Astrocyte (in vitro differentiated cells and primary cell): ENCODE measurements at regions not wholly inside any gene's neighbourhood (a gene's known extent, or its start where the extent isn't known, plus 50 kb on each side); places are given as distances from the start of the nearest gene placed in this dataset.

Source experiments
- DNase-seq: peaks from one replicate; pipeline ENCODE4 v3.0.0-alpha.2; 2010; ENCODE audit warnings: low read depth
- FAIRE-seq: peaks from 2 replicates; lab custom pipeline; 2011; peaks lifted over from hg19 to GRCh38; lab: Jason Lieb, UNC
- H2AFZ ChIP-seq: 2 replicates; pipeline ENCODE4 v1.6.0; 2012; ENCODE audit warnings: low read depth, low read length, inconsistent platforms
- H3K27ac ChIP-seq: 2 replicates; pipeline ENCODE4 v1.5.1; 2011; ENCODE audit warnings: low read depth, low read length, inconsistent platforms
- H3K27me3 ChIP-seq: 2 replicates; pipeline ENCODE4 v1.6.0; 2011; ENCODE audit warnings: low read length, inconsistent platforms; ENCODE audit not compliant: insufficient read depth
- H3K36me3 ChIP-seq: 2 replicates; pipeline ENCODE4 v1.5.1; 2011; ENCODE audit warnings: low read length, inconsistent platforms; ENCODE audit not compliant: insufficient read depth
- H3K4me1 ChIP-seq: 2 replicates; pipeline ENCODE4 v1.5.1; 2011; ENCODE audit warnings: low read length, inconsistent platforms; ENCODE audit not compliant: insufficient read depth
- H3K4me2 ChIP-seq: 2 replicates; pipeline ENCODE4 v1.6.0; 2012; ENCODE audit warnings: low read length, inconsistent platforms
- H3K4me3 ChIP-seq: 2 replicates; pipeline ENCODE4 v1.5.1; 2011; ENCODE audit warnings: low read depth, mild to moderate bottlenecking, low read length, inconsistent platforms; ENCODE audit not compliant: insufficient read depth
- H3K79me2 ChIP-seq: 2 replicates; pipeline ENCODE4 v1.6.0; 2012; ENCODE audit warnings: mild to moderate bottlenecking, low read length, inconsistent platforms; ENCODE audit not compliant: insufficient read depth
- H3K9ac ChIP-seq: 2 replicates; pipeline ENCODE4 v1.6.0; 2012; ENCODE audit warnings: mild to moderate bottlenecking, low read length, inconsistent platforms
- H3K9me3 ChIP-seq: 2 replicates; pipeline ENCODE4 v1.5.1; 2012; ENCODE audit warnings: low read depth, mild to moderate bottlenecking, low read length, inconsistent platforms; ENCODE audit not compliant: insufficient read depth
- H4K20me1 ChIP-seq: 2 replicates; pipeline ENCODE4 v1.6.0; 2012; ENCODE audit warnings: low read length, inconsistent platforms; ENCODE audit not compliant: insufficient read depth
- H3K27ac Mint-ChIP-seq: one replicate; pipeline ENCODE4 v1.8.0; 2021; ENCODE audit warnings: mild to moderate bottlenecking, mixed read lengths; ENCODE audit not compliant: unreplicated experiment
- H3K27me3 Mint-ChIP-seq: one replicate; pipeline ENCODE4 v1.8.0; 2021; ENCODE audit warnings: low read depth, mixed read lengths; ENCODE audit not compliant: unreplicated experiment
- H3K36me3 Mint-ChIP-seq: one replicate; pipeline ENCODE4 v1.8.0; 2021; ENCODE audit warnings: low read depth, mixed read lengths; ENCODE audit not compliant: unreplicated experiment
- H3K4me1 Mint-ChIP-seq: one replicate; pipeline ENCODE4 v1.8.0; 2021; ENCODE audit warnings: low read depth, mixed read lengths; ENCODE audit not compliant: unreplicated experiment
- H3K4me3 Mint-ChIP-seq: one replicate; pipeline ENCODE4 v1.8.0; 2021; ENCODE audit warnings: mild to moderate bottlenecking, moderate library complexity, mixed read lengths; ENCODE audit not compliant: unreplicated experiment
- H3K9me3 Mint-ChIP-seq: one replicate; pipeline ENCODE4 v1.8.0; 2021; ENCODE audit warnings: mild to moderate bottlenecking, mixed read lengths; ENCODE audit not compliant: unreplicated experiment
- CTCF ChIP-seq: IDR thresholded peaks from 2 replicates; pipeline ENCODE4 v1.5.1; 2011; ENCODE audit warnings: low read depth, mild to moderate bottlenecking, inconsistent platforms, low read length, moderate library complexity; ENCODE audit not compliant: insufficient read depth
- EZH2 ChIP-seq: IDR thresholded peaks from 2 replicates; pipeline ENCODE4 v1.6.1; 2012; ENCODE audit warnings: mild to moderate bottlenecking, low read length, inconsistent platforms; ENCODE audit not compliant: insufficient read depth

GRCh38 chr17:77436058-77436442 is 295.3 kb downstream of the SEC14L1 start:
- peak overlapping the region; percentile 14 for H3K4me3 Mint-ChIP-seq
- H3K27me3 ChIP-seq: no peaks in the 10 kb centered on the region
- H3K9ac ChIP-seq: peak overlapping the region; percentile 7
- no peaks in the 10 kb centered on the region for H3K9me3 ChIP-seq
- no peaks in the 10 kb centered on the region for H3K27me3 Mint-ChIP-seq
- no peak overlapping the region for H3K27ac ChIP-seq
- H3K36me3 ChIP-seq: no peaks in the 10 kb centered on the region
- peaks cover 87% of the 10 kb centered on the region for H4K20me1 ChIP-seq
- peaks cover 97% of the 10 kb centered on the region for H3K79me2 ChIP-seq
- TF ChIP-seq CTCF: no peak
- TF ChIP-seq EZH2: no peak
- H3K36me3 Mint-ChIP-seq: peaks cover 2% of the 10 kb centered on the region
- no peak overlapping the region for H3K4me3 ChIP-seq
- peaks cover 34% of the 10 kb centered on the region for H3K4me1 Mint-ChIP-seq
- FAIRE-seq (peak; percentile 5), DNase-seq (peak; percentile 43)
- H2AFZ ChIP-seq: no peak overlapping the region
- no peak overlapping the region for H3K27ac Mint-ChIP-seq
- peaks cover 50% of the 10 kb centered on the region for H3K4me1 ChIP-seq
- peak overlapping the region; percentile 68 for H3K4me2 ChIP-seq
- H3K9me3 Mint-ChIP-seq: no peaks in the 10 kb centered on the region

- no peak overlapping the region for H2AFZ ChIP-seq
- no peak overlapping the region for H3K27ac Mint-ChIP-seq
- no peaks in the 10 kb centered on the region for H3K9me3 Mint-ChIP-seq
- no peaks in the 10 kb centered on the region for H3K36me3 ChIP-seq
- H3K27me3 ChIP-seq: no peaks in the 10 kb centered on the region
- peaks cover 91% of the 10 kb centered on the region for H4K20me1 ChIP-seq
- no peak overlapping the region for H3K4me3 Mint-ChIP-seq
- H3K27me3 Mint-ChIP-seq: no peaks in the 10 kb centered on the region
- H3K36me3 Mint-ChIP-seq: peaks cover 2% of the 10 kb centered on the region
- H3K79me2 ChIP-seq: peaks cover 97% of the 10 kb centered on the region
- H3K9me3 ChIP-seq: no peaks in the 10 kb centered on the region
- H3K4me1 Mint-ChIP-seq: peaks cover 36% of the 10 kb centered on the region
- H3K27ac ChIP-seq: no peak overlapping the region
- H3K9ac ChIP-seq: peak overlapping the region; percentile 59
- H3K4me2 ChIP-seq: peak overlapping the region; percentile 68
- FAIRE-seq: no peak
- H3K4me3 ChIP-seq: no peak overlapping the region
- no peak for DNase-seq
- TF ChIP-seq CTCF: no peak
- no peak for TF ChIP-seq EZH2
- H3K4me1 ChIP-seq: peaks cover 50% of the 10 kb centered on the region
Measured at GRCh38 chr17:77436481-77436880, 295.7 kb downstream of the SEC14L1 start.

GRCh38 chr17:77437017-77437416 is 296.2 kb downstream of the SEC14L1 start:
- Histone ChIP-seq H3K27me3 (no peaks in the 10 kb centered on the region), H3K9me3 (no peaks in the 10 kb centered on the region), H2AFZ (no peak overlapping the region), H3K4me2 (peak overlapping the region; percentile 68), H3K27ac (no peak overlapping the region), H3K79me2 (peaks cover 97% of the 10 kb centered on the region), H3K4me3 (no peak overlapping the region), H4K20me1 (peaks cover 97% of the 10 kb centered on the region), H3K36me3 (no peaks in the 10 kb centered on the region), H3K4me1 (peaks cover 50% of the 10 kb centered on the region), H3K9ac (peak overlapping the region; percentile 59)
- FAIRE-seq (no peak), DNase-seq (peak; percentile 71)
- no peaks in the 10 kb centered on the region for H3K9me3 Mint-ChIP-seq
- H3K4me1 Mint-ChIP-seq: peaks cover 39% of the 10 kb centered on the region
- TF ChIP-seq CTCF (no peak), EZH2 (no peak)
- no peak overlapping the region for H3K4me3 Mint-ChIP-seq
- H3K36me3 Mint-ChIP-seq: peaks cover 2% of the 10 kb centered on the region
- H3K27ac Mint-ChIP-seq: no peak overlapping the region
- no peaks in the 10 kb centered on the region for H3K27me3 Mint-ChIP-seq
